HG03045 (cell line): ENCODE measurements at regions not wholly inside any gene's neighbourhood (a gene's known extent, or its start where the extent isn't known, plus 50 kb on each side); places are given as distances from the start of the nearest gene placed in this dataset.
"Not testable (repeated sequence)": the region's sequence is repeated elsewhere in the genome, so short reads cannot be mapped to it uniquely, and the experiment has no call there.

Source experiments
- ATAC-seq: cut with Tn5 transposase; IDR thresholded peaks from one replicate; pipeline ENCODE4 v1.9.1; 2021; ENCODE audit warnings: mild to moderate bottlenecking, moderate library complexity; ENCODE audit not compliant: unreplicated experiment

- no peak for ATAC-seq
Measured at GRCh38 chr13:61358599-61358998, 57.0 kb downstream of the PCDH20 start.

GRCh38 chr13:61350341-61350740 lies 65.3 kb downstream of the PCDH20 start:
- ATAC-seq = no peak

GRCh38 chr13:61339054-61339621 lies 76.5 kb downstream of the PCDH20 start:
- ATAC-seq = no peak

GRCh38 chr13:61316647-61317046 lies 99.0 kb downstream of the PCDH20 start:
- ATAC-seq = no peak

DNA sequence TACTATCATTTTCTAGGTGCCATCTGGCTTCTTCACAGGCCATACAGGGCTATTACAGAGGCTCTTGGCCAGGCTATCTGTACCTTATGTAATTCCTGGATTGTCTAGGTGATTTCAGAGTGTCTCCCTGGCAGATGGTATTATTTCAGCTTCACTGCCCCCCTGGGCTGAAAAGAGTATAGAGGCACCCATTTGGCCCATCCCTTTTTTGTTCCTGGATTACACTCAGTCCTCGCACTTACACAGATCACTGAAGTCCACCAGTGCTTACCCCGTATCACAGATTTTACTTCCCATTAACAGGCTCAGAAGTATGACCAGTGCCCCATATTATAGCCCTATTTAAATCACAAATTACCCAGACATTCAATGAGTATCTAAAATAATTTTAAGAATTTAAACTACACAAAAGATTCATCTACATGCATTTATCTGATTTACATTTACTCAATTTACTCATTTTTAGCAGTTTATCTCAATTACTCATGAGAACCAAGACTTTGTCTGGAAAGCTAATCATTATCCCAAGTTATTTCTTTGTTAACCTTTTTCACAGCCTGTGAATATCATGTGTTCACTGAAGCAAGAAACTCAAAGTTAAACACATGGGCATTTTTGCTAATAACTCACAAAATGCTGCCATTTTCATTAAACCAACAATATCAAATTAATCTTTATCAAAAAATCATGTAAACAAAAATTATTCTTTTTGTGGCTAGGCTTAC lies 121.0 kb downstream of the PCDH20 start:
- no peak for ATAC-seq

DNA sequence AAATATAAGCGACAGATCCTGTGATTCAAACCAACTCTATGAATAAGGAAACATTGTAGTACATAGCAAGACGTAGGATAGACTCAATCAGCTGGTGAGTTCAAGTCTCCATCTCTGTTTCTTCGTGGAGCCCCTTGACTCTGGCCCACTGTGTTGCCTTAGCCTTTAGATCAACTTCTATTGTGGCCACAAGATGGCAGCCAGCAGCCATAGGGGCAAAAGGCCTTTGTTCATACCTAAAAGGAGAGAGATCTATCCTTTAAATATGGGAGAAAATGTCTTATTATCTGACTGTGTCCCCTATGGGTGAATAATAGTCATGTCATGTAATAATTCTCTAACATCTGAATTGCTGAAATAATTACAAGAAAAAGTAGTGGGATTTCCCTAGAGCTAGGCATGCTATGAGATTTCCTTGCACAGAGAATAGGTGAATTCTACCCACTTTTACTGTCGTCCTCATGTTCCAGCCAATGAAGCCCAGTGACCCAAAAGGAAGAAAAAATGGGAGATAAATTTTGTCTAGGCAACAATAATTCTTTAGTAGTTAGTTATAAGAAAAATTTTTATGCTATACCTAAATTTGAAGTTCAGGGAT lies 129.4 kb downstream of the PCDH20 start:
- ATAC-seq = no peak

DNA sequence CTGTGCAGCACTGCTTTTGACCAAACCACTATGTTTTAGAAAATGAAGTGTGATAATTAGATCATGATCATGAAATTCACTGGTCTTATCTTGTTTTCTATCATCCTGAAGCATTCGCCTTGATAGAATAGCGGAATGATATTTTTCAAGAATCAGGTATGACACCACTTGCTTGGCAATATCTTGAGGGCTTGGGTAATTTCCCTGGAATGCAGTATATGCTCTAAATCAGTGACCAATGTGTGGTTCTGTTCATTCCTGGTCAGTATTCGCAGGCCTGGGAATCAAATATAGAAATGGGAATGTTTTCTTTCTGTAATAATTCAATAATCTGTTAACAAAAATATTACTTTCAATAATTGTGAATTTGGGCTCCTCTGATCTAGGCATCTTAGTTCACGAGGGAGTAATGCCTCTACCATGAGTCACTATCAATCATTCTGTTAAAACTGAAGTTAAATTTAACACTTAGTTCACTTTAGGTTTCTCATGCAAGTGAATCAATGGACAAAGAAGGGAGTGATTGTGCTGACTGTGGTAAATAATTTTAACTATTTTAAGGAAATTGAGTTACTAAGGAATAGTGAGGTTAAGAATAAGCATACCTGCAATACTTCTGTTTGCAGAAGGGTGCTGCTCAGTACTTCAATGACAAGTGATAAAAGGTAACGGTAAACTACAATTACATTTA lies 137.9 kb downstream of the PCDH20 start:
- no peak for ATAC-seq

DNA sequence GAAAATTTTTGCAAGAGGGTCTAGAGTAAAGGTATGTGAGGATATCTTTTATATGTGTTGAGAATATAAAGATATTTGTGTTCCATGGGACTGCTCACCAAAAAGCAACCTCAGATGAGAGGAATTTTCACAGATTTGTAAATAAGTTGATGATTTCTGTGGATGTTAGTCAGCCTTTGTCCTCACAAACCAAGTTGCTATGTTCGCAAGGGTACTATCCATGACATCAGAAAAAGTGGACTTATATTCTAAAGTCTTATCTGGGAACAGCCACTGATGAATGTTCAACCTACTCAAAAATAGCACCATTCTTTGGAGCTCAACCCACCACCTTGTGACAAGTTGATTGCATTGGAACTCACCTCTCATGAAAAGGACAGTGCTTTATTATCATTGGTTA lies 138.6 kb downstream of the PCDH20 start:
- no peak for ATAC-seq

GRCh38 chr13:61276401-61276800 lies 139.2 kb downstream of the PCDH20 start:
- ATAC-seq = no peak

DNA sequence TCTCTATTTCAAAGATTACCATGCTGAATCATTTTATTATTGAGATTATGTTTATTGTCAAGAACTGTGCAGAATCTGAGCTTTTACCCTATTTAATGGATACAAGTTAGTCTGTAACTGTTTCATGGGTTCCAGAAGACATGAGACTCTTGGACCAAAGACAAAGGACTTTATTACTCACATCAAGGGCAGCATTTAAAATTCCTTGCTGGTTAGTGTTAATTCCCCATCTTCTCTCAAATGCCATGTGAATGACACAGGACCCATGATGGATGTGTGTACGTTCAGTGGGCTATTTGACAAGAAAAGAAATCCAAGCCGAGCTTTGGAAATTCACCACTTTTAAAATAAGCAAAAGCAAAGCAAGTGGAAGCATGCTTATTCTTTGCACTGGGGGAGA lies 139.9 kb downstream of the PCDH20 start:
- no peak for ATAC-seq

- no peak for ATAC-seq
Measured at GRCh38 chr13:61275251-61275650, 140.4 kb downstream of the PCDH20 start.

- not testable (repeated sequence) for ATAC-seq
Measured at GRCh38 chr13:61266896-61267295, 148.8 kb downstream of the PCDH20 start.

DNA sequence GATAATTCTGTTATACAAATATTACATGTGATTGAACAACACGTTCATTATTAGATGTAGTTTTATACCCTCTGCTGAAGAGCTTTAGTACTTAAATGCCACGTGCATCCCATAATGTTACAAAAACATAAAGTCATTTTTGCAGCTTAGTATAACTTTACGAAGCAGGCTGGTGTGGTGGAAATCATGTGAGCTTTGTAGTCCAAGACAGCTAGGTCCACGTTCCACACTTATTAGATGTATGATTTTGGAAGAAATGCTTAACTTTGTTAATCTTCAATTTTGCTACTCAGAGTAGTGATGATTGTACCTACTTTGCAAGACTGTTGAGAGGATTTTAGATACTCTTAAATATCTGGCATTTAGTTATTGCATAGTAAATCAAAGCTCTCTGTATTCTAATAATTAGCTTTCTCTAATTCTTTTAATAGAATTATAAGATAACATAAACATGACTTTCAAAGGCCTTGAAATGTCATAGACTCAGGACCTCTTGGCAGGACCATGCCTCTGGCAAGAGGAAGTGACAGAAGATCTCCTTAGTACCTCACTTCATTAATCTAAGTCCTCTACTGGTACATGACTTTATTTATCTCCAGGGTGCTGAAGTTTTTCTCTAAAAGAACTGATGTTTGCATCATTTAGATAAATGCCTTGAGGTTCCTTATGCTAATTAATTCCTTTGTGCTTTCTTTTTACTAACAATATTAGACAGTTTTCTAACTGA lies 153.7 kb downstream of the PCDH20 start:
- ATAC-seq = no peak

- no peak for ATAC-seq
Measured at GRCh38 chr13:61258185-61258584, 157.5 kb downstream of the PCDH20 start.

DNA sequence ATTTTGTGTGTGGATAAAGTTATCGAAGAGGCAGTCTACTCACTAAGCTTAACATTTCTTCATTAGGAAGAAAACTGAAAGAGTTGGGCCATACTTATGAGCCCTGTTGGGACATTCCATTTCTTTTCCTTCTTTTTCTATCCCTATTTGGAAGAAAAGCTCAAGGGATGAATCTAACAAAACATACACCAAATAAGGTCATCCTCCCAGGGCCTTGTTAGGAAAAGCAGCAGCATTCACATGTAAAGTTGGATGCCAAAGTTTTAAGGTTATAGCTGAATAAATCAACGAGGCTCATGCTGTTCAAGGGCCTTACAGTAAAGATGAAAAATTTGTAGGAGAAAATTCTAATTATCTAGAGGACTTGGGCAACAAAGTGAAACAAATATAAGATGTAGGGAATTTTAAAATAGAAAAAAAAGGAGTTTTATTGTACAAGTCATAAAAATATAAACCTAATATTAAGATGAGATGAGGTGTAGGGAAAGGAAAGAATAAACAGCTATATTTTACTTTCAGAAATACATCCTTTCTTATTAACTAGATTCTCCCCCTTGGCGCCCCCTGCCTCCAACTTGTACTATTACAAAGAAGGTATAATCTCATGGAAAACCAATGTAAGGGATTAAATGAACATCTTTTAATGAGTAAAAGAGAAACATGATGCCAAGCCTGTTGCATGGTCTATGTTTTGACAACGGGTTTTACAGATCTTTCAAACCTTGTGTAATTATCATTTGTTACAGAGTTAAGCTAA lies 160.4 kb downstream of the PCDH20 start:
- no peak for ATAC-seq

DNA sequence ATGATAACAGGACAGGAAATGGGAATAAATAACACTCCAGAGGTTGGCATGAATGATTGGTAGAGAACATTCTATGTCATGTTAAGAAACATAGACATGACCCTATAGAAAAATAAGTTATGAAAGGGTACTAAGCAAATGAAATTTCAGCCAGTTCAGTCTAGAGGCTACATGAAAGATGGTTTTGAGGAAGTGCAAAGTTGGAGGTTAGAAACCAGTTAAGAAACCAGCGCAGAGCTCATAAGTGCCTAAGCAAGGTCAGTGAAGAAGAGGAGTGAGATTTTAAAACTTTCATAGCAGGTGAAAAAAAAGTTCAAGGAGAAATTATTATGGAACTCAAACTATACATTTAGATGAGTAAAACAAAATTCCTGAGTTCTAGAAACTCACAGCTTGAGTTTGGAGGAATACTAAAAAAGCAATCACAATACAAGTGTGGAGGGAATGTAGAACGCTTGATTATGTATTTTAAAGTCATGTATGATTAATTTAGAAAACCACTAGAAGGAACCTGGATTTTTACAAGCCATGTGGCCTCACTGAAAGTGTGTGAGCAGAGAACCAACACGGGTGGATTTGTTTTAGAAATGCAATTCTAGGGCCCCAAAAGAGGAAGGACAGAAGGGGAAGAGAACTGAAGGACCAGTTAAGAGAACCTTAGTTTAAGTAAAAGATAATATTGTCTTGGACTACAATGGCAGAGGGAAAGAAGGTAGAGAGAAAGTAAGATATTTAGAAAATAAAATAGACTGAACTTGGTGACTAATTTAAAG lies 162.4 kb downstream of the PCDH20 start:
- no peak for ATAC-seq

GRCh38 chr13:61252213-61252612 lies 163.4 kb downstream of the PCDH20 start:
- no peak for ATAC-seq

GRCh38 chr13:61247149-61247936 lies 168.3 kb downstream of the PCDH20 start:
- ATAC-seq = peak; percentile 73

- ATAC-seq = no peak
Measured at GRCh38 chr13:61246351-61246750, 169.3 kb downstream of the PCDH20 start.
